Esophagus muscularis mucosa (tissue), 3 donors: ENCODE measurements at regions not wholly inside any gene's neighbourhood (a gene's known extent, or its start where the extent isn't known, plus 50 kb on each side); places are given as distances from the start of the nearest gene placed in this dataset.

Source experiments
- CTCF ChIP-seq, 3 experiments: fragments of 200-600 bp in 2 of 3; fragments of 450-650 bp in 1 of 3; sonication (generic) in 2 of 3; IDR thresholded peaks; one replicate each; pipeline ENCODE4 v1.5.1; 2017 to 2019; ENCODE audit warnings: antibody characterized with exemption in 3 of 3, mild to moderate bottlenecking in 2 of 3, moderate library complexity in 1 of 3
- POLR2A ChIP-seq: fragments of 450-650 bp; IDR thresholded peaks from one replicate; pipeline ENCODE4 v1.6.1; 2017; ENCODE audit warnings: antibody characterized with exemption, moderate library complexity, mild to moderate bottlenecking, low read depth
- POLR2AphosphoS5 ChIP-seq, 2 donors: sonication (generic); formaldehyde crosslinking; IDR thresholded peaks; one replicate each; pipeline ENCODE4 v1.6.1; 2017; ENCODE audit warnings: antibody characterized with exemption in 2 of 2

- TF ChIP-seq CTCF (IDR thresholded peaks at IDR 0.05) (no peak), POLR2AphosphoS5 (IDR thresholded peaks at IDR 0.05) (no peak), POLR2A (no peak)
Observed at GRCh38 chrY:7681426-7681825, 769.9 kb upstream of the AMELY start.
